GM12892 (cell line): ENCODE measurements at regions not wholly inside any gene's neighbourhood (a gene's known extent, or its start where the extent isn't known, plus 50 kb on each side); places are given as distances from the start of the nearest gene placed in this dataset.

Experiments used
- POLR2A ChIP-seq: IDR thresholded peaks from 2 replicates; pipeline ENCODE4 v1.6.1; 2011; ENCODE audit warnings: low read depth, low read length, control low read depth
- POLR2AphosphoS5 ChIP-seq: IDR thresholded peaks from 2 replicates; pipeline ENCODE4 v1.6.1; 2011; ENCODE audit warnings: low read depth, low read length, control low read depth

GRCh38 chr4:37070041-37070440 lies 174.5 kb upstream of the NWD2 start:
- TF ChIP-seq POLR2AphosphoS5 (no peak), POLR2A (no peak)
